Endodermal cell (in vitro differentiated cells): ENCODE measurements at regions not wholly inside any gene's neighbourhood (a gene's known extent, or its start where the extent isn't known, plus 50 kb on each side); places are given as distances from the start of the nearest gene placed in this dataset.

Experiments
- DNase-seq: peaks from one replicate; pipeline ENCODE4 v3.0.0-alpha.2; 2017
- H3K27ac ChIP-seq: 2 replicates; pipeline ENCODE4 v1.5.1; 2013; ENCODE audit warnings: mild to moderate bottlenecking, low read depth, low read length, moderate library complexity
- H3K27me3 ChIP-seq: 2 replicates; pipeline ENCODE4 v1.6.1; 2013; ENCODE audit warnings: mild to moderate bottlenecking, low read length, moderate library complexity; ENCODE audit not compliant: insufficient read depth, control insufficient read depth, poor library complexity, severe bottlenecking
- H3K36me3 ChIP-seq: 2 replicates; pipeline ENCODE4 v1.7.0; 2013; ENCODE audit warnings: mild to moderate bottlenecking, low read length, moderate library complexity; ENCODE audit not compliant: control insufficient read depth, insufficient read depth
- H3K4me1 ChIP-seq: one replicate; pipeline ENCODE4 v1.7.0; 2013; ENCODE audit warnings: low read length; ENCODE audit not compliant: control insufficient read depth, insufficient read depth
- H3K4me3 ChIP-seq: 2 replicates; pipeline ENCODE4 v1.5.1; 2013; ENCODE audit warnings: mild to moderate bottlenecking, low read length, moderate library complexity
- H3K9ac ChIP-seq: 2 replicates; pipeline ENCODE4 v1.6.1; 2013; ENCODE audit warnings: mild to moderate bottlenecking, low read length, moderate library complexity; ENCODE audit not compliant: poor library complexity, severe bottlenecking; ENCODE audit errors: extremely low read depth
- H3K9me3 ChIP-seq: 2 replicates; pipeline ENCODE4 v1.6.1; 2013; ENCODE audit warnings: mild to moderate bottlenecking, low read length, moderate library complexity; ENCODE audit not compliant: control insufficient read depth
- H3K27ac Mint-ChIP-seq: 2 replicates; pipeline ENCODE4 v1.8.0; 2020; ENCODE audit warnings: mixed read lengths
- H3K27me3 Mint-ChIP-seq: 2 replicates; pipeline ENCODE4 v1.8.0; 2021; ENCODE audit warnings: mild to moderate bottlenecking, mixed read lengths; ENCODE audit not compliant: insufficient read depth
- H3K36me3 Mint-ChIP-seq: 2 replicates; pipeline ENCODE4 v1.8.0; 2020; ENCODE audit warnings: low read depth, mixed read lengths
- H3K4me1 Mint-ChIP-seq: 2 replicates; pipeline ENCODE4 v1.8.0; 2020; ENCODE audit warnings: mixed read lengths
- H3K4me3 Mint-ChIP-seq: 2 replicates; pipeline ENCODE4 v1.8.0; 2020; ENCODE audit warnings: mild to moderate bottlenecking, moderate library complexity, mixed read lengths
- H3K9me3 Mint-ChIP-seq: 2 replicates; pipeline ENCODE4 v1.8.0; 2020; ENCODE audit warnings: mild to moderate bottlenecking, mixed read lengths
- CTCF ChIP-seq: fragments of 200-600 bp; sonication (generic); conservative IDR thresholded peaks from 2 replicates; pipeline ENCODE4 v1.5.0; 2021; ENCODE audit warnings: antibody characterized with exemption, mild to moderate bottlenecking
- WGBS, 2 experiments: methylation state at CpG; one replicate each; pipeline versions ENCODE4 v1.1.5 to v1.1.7; 2013; ENCODE audit warnings: missing lambda C conversion rate in 2 of 2, mixed read lengths in 1 of 2; ENCODE audit not compliant: insufficient coverage in 1 of 2, insufficient read length in 1 of 2; 5-methylcytosine and 5-hydroxymethylcytosine counted together

DNA sequence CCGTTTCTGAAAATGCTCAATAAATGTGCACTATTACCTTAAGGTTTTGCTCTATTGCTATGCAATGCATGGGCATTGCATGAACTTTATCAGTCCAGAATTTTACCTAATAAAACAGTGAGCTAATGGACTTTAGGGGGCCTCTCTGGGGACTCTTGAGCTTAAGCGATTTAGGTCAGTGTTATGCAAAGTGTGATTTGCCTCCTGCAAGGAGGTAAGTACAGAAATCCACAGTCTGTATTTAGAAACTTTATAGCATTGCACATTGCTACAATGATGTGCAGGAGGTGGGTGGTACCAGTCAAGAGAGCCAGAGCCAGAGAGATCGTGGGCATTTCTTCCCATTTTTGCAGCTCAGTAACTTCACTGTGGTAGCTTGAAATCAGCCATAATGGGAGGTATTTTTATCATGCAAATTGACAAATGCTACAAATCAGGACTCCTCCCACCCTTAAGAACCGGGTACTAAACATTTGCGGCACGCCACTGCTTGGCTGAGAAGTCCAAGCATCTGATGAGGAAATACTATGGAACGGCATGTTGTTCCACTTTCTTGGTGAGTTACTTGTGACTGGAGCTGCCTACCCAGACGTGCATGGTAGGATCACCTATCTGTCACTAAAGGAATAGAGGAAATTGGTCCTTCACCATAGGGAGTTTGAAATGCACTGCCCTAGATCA lies 174.6 kb upstream of the PGRMC2 start:
- Mint-ChIP-seq H3K27ac (no peak overlapping the region), H3K4me1 (peaks cover 6% of the 10 kb centered on the region), H3K27me3 (no peaks in the 10 kb centered on the region), H3K9me3 (peaks cover 14% of the 10 kb centered on the region), H3K36me3 (no peaks in the 10 kb centered on the region), H3K4me3 (no peak overlapping the region)
- Histone ChIP-seq H3K27me3 (no peaks in the 10 kb centered on the region), H3K4me3 (peak overlapping the region; percentile 39), H3K9me3 (peaks cover 13% of the 10 kb centered on the region), H3K9ac (no peak overlapping the region), H3K27ac (no peak overlapping the region), H3K4me1 (peaks cover 13% of the 10 kb centered on the region), H3K36me3 (no peaks in the 10 kb centered on the region)
- 80 to 90% methylated on average over 6 to 8 of the region's 8 CpGs for WGBS, 2 experiments
- no peak for DNase-seq
- TF ChIP-seq CTCF, result no peak

GRCh38 chr4:128461291-128462102 lies 173.9 kb upstream of the PGRMC2 start:
- H3K9me3 Mint-ChIP-seq, result peaks cover 14% of the 10 kb centered on the region
- no peaks in the 10 kb centered on the region for H3K36me3 Mint-ChIP-seq
- 61 to 63% methylated on average over 4 to 5 of the region's 5 CpGs for WGBS, 2 experiments
- Histone ChIP-seq H3K36me3 (no peaks in the 10 kb centered on the region), H3K9ac (no peak overlapping the region), H3K9me3 (peaks cover 13% of the 10 kb centered on the region), H3K4me3 (no peak overlapping the region), H3K4me1 (peaks cover 13% of the 10 kb centered on the region), H3K27me3 (no peaks in the 10 kb centered on the region), H3K27ac (no peak overlapping the region)
- H3K4me1 Mint-ChIP-seq, result peaks cover 6% of the 10 kb centered on the region
- peak; percentile 53 for DNase-seq
- no peak overlapping the region for H3K27ac Mint-ChIP-seq
- no peaks in the 10 kb centered on the region for H3K27me3 Mint-ChIP-seq
- no peak for TF ChIP-seq CTCF
- H3K4me3 Mint-ChIP-seq, result no peak overlapping the region

DNA sequence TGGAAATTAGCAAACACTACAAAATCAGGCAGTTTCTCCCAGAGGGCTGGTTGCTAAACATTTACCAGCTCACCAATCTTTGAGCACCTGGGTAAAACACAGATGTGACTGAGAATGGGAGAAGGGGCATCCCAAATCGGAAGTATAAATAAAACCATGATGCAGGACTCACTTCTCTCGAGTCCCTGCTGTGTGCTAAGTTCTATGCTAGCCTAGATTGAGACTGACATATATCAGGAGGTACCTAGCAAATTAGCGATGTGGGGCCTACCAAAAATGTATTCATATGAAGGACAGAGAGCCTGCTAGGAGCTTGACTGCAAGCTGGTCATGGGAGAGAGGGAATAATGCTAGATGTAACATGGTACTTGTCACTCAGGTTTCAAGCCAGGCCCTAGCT lies 171.9 kb upstream of the PGRMC2 start:
- WGBS, 2 experiments, result 77 to 81% methylated on average over 3 of the region's 3 CpGs
- TF ChIP-seq CTCF, result no peak
- H3K9me3 Mint-ChIP-seq, result peaks cover 14% of the 10 kb centered on the region
- no peak for DNase-seq
- H3K9me3 ChIP-seq, result peaks cover 13% of the 10 kb centered on the region
- H3K4me3 ChIP-seq, result no peak overlapping the region
- peaks cover 2% of the 10 kb centered on the region for H3K27me3 Mint-ChIP-seq
- no peak overlapping the region for H3K27ac Mint-ChIP-seq
- H3K27me3 ChIP-seq, result no peaks in the 10 kb centered on the region
- H3K4me1 Mint-ChIP-seq, result peaks cover 8% of the 10 kb centered on the region
- H3K36me3 Mint-ChIP-seq, result no peaks in the 10 kb centered on the region
- H3K9ac ChIP-seq, result no peak overlapping the region
- H3K4me1 ChIP-seq, result peaks cover 13% of the 10 kb centered on the region
- H3K27ac ChIP-seq, result no peak overlapping the region
- H3K36me3 ChIP-seq, result no peaks in the 10 kb centered on the region
- no peak overlapping the region for H3K4me3 Mint-ChIP-seq
